A549 (cell line): ENCODE measurements at regions not wholly inside any gene's neighbourhood (a gene's known extent, or its start where the extent isn't known, plus 50 kb on each side); places are given as distances from the start of the nearest gene placed in this dataset.
A peak's percentile ranks its signal among the peaks of the same experiment; 100 is the strongest.

Experiments used
- ATAC-seq, 2 experiments: fragments of 200-7000 bp in 1 of 2; fragments of >200 bp in 1 of 2; cut with Nextera tagmentation in 1 of 2; cut with Tn5 transposase in 1 of 2; 3 replicates each; pipeline versions ENCODE4 v1.8.0 to v1.9.1; 2018 to 2020; ENCODE audit warnings: mild to moderate bottlenecking in 1 of 2, moderate library complexity in 1 of 2
- CTCF ChIA-PET: fragments of 300-600 bp; sonication (Branson Sonifier 250); formaldehyde crosslinking; extraction: SDS; loops from one replicate; lab custom pipeline; 2021; ENCODE audit warnings: antibody characterized with exemption, inconsistent platforms; lab: Yijun Ruan, JAX
- POLR2A ChIA-PET: fragments of 350-600 bp; formaldehyde crosslinking; extraction: SDS; loops from one replicate; lab custom pipeline; 2021; ENCODE audit warnings: antibody characterized with exemption, inconsistent platforms; lab: Yijun Ruan, JAX
- DNase-seq, 2 experiments: peaks; one replicate each; pipeline versions ENCODE4 v3.0.0 to v3.0.0-alpha.2; 2011 to 2016; ENCODE audit warnings: low read depth in 1 of 2, low spot score in 1 of 2
- FAIRE-seq: peaks from 2 replicates; lab custom pipeline; 2011; peaks lifted over from hg19 to GRCh38; lab: Jason Lieb, UNC
- H3K27ac ChIP-seq, 2 experiments: fragments of >200 bp; sonication (Bioruptor Twin); formaldehyde crosslinking; 3 replicates each; pipeline ENCODE4 v1.5.1; 2016 to 2017
- H3K4me1 ChIP-seq: fragments of >200 bp; sonication (Bioruptor Twin); formaldehyde crosslinking; 3 replicates; pipeline ENCODE4 v1.6.1; 2016
- H3K4me2 ChIP-seq: fragments of >200 bp; sonication (Bioruptor Twin); formaldehyde crosslinking; 3 replicates; pipeline ENCODE4 v1.6.1; 2016
- H3K4me3 ChIP-seq: fragments of >200 bp; sonication (Bioruptor Twin); formaldehyde crosslinking; 3 replicates; pipeline ENCODE4 v1.5.1; 2016
- H3K9me3 ChIP-seq: fragments of >200 bp; sonication (Bioruptor Twin); formaldehyde crosslinking; 3 replicates; pipeline ENCODE4 v1.6.1; 2016
- CBX2 ChIP-seq: fragments of 200-600 bp; sonication (generic); IDR thresholded peaks from 2 replicates; pipeline ENCODE4 v1.6.1; 2016; ENCODE audit warnings: low read depth, mild to moderate bottlenecking, borderline replicate concordance
- EHF ChIP-seq: fragments of 250-450 bp; sonication (Bioruptor Pico); IDR thresholded peaks from 2 replicates; pipeline ENCODE4 v1.5.0; 2020; ENCODE audit warnings: mild to moderate bottlenecking
- EHMT2 ChIP-seq: fragments of 200-600 bp; sonication (generic); IDR thresholded peaks from 2 replicates; pipeline ENCODE4 v1.6.1; 2016; ENCODE audit warnings: antibody characterized with exemption, low read depth, mild to moderate bottlenecking, moderate library complexity
- ELK1 ChIP-seq: fragments of 150-350 bp; IDR thresholded peaks from 2 replicates; pipeline ENCODE4 v1.6.1; 2014; ENCODE audit warnings: low read depth, mild to moderate bottlenecking, low read length
- FOSB ChIP-seq: fragments of 250-450 bp; sonication (Bioruptor Pico); IDR thresholded peaks from 2 replicates; pipeline ENCODE4 v1.5.0; 2020; ENCODE audit warnings: mild to moderate bottlenecking, moderate library complexity
- FOXS1 ChIP-seq: fragments of 250-450 bp; sonication (Bioruptor Pico); IDR thresholded peaks from 2 replicates; pipeline ENCODE4 v1.5.0; 2020; ENCODE audit warnings: mild to moderate bottlenecking, moderate library complexity
- GATA3 ChIP-seq: IDR thresholded peaks from 2 replicates; pipeline ENCODE4 v1.6.1; 2012; ENCODE audit warnings: borderline replicate concordance
- HMGXB4 ChIP-seq: fragments of 250-450 bp; sonication (Bioruptor Pico); IDR thresholded peaks from 2 replicates; pipeline ENCODE4 v1.5.0; 2021; ENCODE audit warnings: mild to moderate bottlenecking, moderate library complexity, borderline replicate concordance
- HOXA7 ChIP-seq: fragments of 250-450 bp; sonication (Bioruptor Pico); IDR thresholded peaks from 2 replicates; pipeline ENCODE4 v1.5.0; 2020; ENCODE audit warnings: mild to moderate bottlenecking, moderate library complexity
- HOXB13 ChIP-seq: fragments of 250-450 bp; sonication (Bioruptor Pico); IDR thresholded peaks from 2 replicates; pipeline ENCODE4 v1.5.0; 2020; ENCODE audit warnings: low read depth, mild to moderate bottlenecking, moderate library complexity
- HOXB5 ChIP-seq: fragments of 250-450 bp; sonication (Bioruptor Pico); IDR thresholded peaks from 2 replicates; pipeline ENCODE4 v1.5.0; 2020; ENCODE audit warnings: mild to moderate bottlenecking, moderate library complexity
- JUN ChIP-seq, 2 experiments: fragments of >200 bp; sonication (Bioruptor Twin); formaldehyde crosslinking; IDR thresholded peaks; 2 replicates in 1 of 2; 3 replicates in 1 of 2; pipeline ENCODE4 v1.6.1; 2016 to 2017
- KDM5A ChIP-seq: fragments of 200-600 bp; sonication (generic); IDR thresholded peaks from 2 replicates; pipeline ENCODE4 v1.6.1; 2016; ENCODE audit warnings: antibody characterized with exemption, mild to moderate bottlenecking
- MAFK ChIP-seq: fragments of 450-650 bp; IDR thresholded peaks from 2 replicates; pipeline ENCODE4 v1.6.1; 2014; ENCODE audit not compliant: partially characterized antibody
- MAZ ChIP-seq: fragments of 150-350 bp; IDR thresholded peaks from 2 replicates; pipeline ENCODE4 v1.6.1; 2014; ENCODE audit warnings: antibody characterized with exemption, low read depth, low read length, borderline replicate concordance
- MYC ChIP-seq: IDR thresholded peaks from 2 replicates; pipeline ENCODE4 v1.6.1; 2012; ENCODE audit warnings: mild to moderate bottlenecking, inconsistent platforms, low read length, improper control_type of control experiment, borderline replicate concordance
- NFE2L2 ChIP-seq: fragments of 150-350 bp; conservative IDR thresholded peaks from 2 replicates; pipeline ENCODE4 v1.6.1; 2014; ENCODE audit warnings: low read length
- NR3C1 ChIP-seq: fragments of >200 bp; sonication (Bioruptor Twin); formaldehyde crosslinking; IDR thresholded peaks from 3 replicates; pipeline ENCODE4 v1.6.1; 2017
- PHF8 ChIP-seq: fragments of 200-600 bp; sonication (generic); IDR thresholded peaks from 2 replicates; pipeline ENCODE4 v1.6.1; 2016; ENCODE audit warnings: low read depth, mild to moderate bottlenecking, antibody characterized with exemption, moderate library complexity, borderline replicate concordance
- RAD21 ChIP-seq, 2 experiments: fragments of >200 bp in 1 of 2; sonication (Bioruptor Twin) in 1 of 2; formaldehyde crosslinking in 1 of 2; IDR thresholded peaks in 1 of 2; conservative IDR thresholded peaks in 1 of 2; 2 replicates in 1 of 2; 3 replicates in 1 of 2; pipeline ENCODE4 v1.6.1; 2012 to 2018; ENCODE audit warnings: inconsistent platforms in 1 of 2
- RCOR1 ChIP-seq: fragments of 150-350 bp; IDR thresholded peaks from 2 replicates; pipeline ENCODE4 v1.6.1; 2014; ENCODE audit warnings: antibody characterized with exemption, low read length, low read depth
- REST ChIP-seq: fragments of 200-600 bp; sonication (generic); IDR thresholded peaks from 2 replicates; pipeline ENCODE4 v1.6.1; 2016; ENCODE audit warnings: antibody characterized with exemption, mild to moderate bottlenecking, moderate library complexity
- RFX5 ChIP-seq: fragments of 450-650 bp; IDR thresholded peaks from 2 replicates; pipeline ENCODE4 v1.7.1; 2014; ENCODE audit warnings: antibody characterized with exemption, mild to moderate bottlenecking, moderate library complexity
- SMC3 ChIP-seq: fragments of >200 bp; sonication (Bioruptor Twin); formaldehyde crosslinking; IDR thresholded peaks from 3 replicates; pipeline ENCODE4 v1.6.1; 2018; ENCODE audit warnings: inconsistent platforms
- SREBF2 ChIP-seq: fragments of 450-650 bp; IDR thresholded peaks from 2 replicates; pipeline ENCODE4 v1.6.1; 2014; ENCODE audit warnings: mild to moderate bottlenecking, moderate library complexity
- TFCP2L1 ChIP-seq: fragments of 250-450 bp; sonication (Bioruptor Pico); IDR thresholded peaks from 2 replicates; pipeline ENCODE4 v1.5.0; 2021; ENCODE audit warnings: mild to moderate bottlenecking
- TP53 ChIP-seq: fragments of 250-450 bp; sonication (Bioruptor Pico); IDR thresholded peaks from 2 replicates; pipeline ENCODE4 v1.5.0; 2021; ENCODE audit warnings: mild to moderate bottlenecking, moderate library complexity
- ZNF302 ChIP-seq: fragments of 250-450 bp; sonication (Bioruptor Pico); IDR thresholded peaks from 2 replicates; pipeline ENCODE4 v1.9.0; 2021; ENCODE audit warnings: inconsistent platforms, mild to moderate bottlenecking, moderate library complexity
- ZSCAN20 ChIP-seq: fragments of 250-450 bp; sonication (Bioruptor Pico); IDR thresholded peaks from 2 replicates; pipeline ENCODE4 v1.8.0; 2022; ENCODE audit warnings: mild to moderate bottlenecking, moderate library complexity
- WGBS: methylation state at CpG from one replicate; pipeline ENCODE4 v1.1.6; 2017; ENCODE audit errors: missing lambda C conversion rate; 5-methylcytosine and 5-hydroxymethylcytosine counted together

GRCh38 chr5:1942630-1943029, 59.9 kb upstream of the IRX4 start:
- FAIRE-seq (no peak), DNase-seq (no peak), ATAC-seq (no peak)
- 58% methylated on average over 5 of the region's 5 CpGs for WGBS
- Histone ChIP-seq H3K9me3 (no peaks in the 10 kb centered on the region), H3K4me1 (no peaks in the 10 kb centered on the region), H3K27ac (no peak overlapping the region), H3K4me2 (no peak overlapping the region), H3K4me3 (no peak overlapping the region)
- peak; percentile 30 for TF ChIP-seq MAFK
- no peak for TF ChIP-seq KDM5A
- POLR2A ChIA-PET, result no interaction called here
- CTCF ChIA-PET, result no interaction called here

- no peak for TF ChIP-seq HOXB5 (CRISPR knock-in tag)
- TF ChIP-seq EHF, result no peak
- TF ChIP-seq RCOR1, result no peak
- no peak for TF ChIP-seq FOSB (CRISPR knock-in tag)
- TF ChIP-seq MYC, result no peak
- TF ChIP-seq PHF8, result no peak
- no peak for TF ChIP-seq SMC3
- TF ChIP-seq RFX5, result no peak
- TF ChIP-seq SREBF2, result no peak
- no peak for TF ChIP-seq NFE2L2
- TF ChIP-seq HOXA7 (CRISPR knock-in tag), result no peak
- no peak for TF ChIP-seq HOXB13 (CRISPR knock-in tag)
- no peak for TF ChIP-seq ELK1
- TF ChIP-seq RAD21 (conservative IDR thresholded peaks at IDR 0.05 in 1 of 2, IDR thresholded peaks at IDR 0.05 in 1 of 2), result no peak
- no peak for TF ChIP-seq CBX2
- TF ChIP-seq TP53 (CRISPR knock-in tag), result no peak
- TF ChIP-seq EHMT2, result no peak
- POLR2A ChIA-PET, result no interaction called here
- no peak for DNase-seq
- no peak for FAIRE-seq
- CTCF ChIA-PET, result no interaction called here
- ATAC-seq, result no peak
- Histone ChIP-seq H3K4me1 (no peaks in the 10 kb centered on the region), H3K27ac (no peak overlapping the region), H3K4me2 (no peak overlapping the region), H3K9me3 (no peaks in the 10 kb centered on the region), H3K4me3 (no peak overlapping the region)
- 83% methylated on average over 1 of the region's 1 CpG for WGBS
Measured at GRCh38 chr5:1942158-1942557, 59.4 kb upstream of the IRX4 start.

GRCh38 chr5:1939256-1939655, 56.5 kb upstream of the IRX4 start:
- FAIRE-seq (no peak), ATAC-seq (no peak), DNase-seq (no peak)
- POLR2A ChIA-PET, result no interaction called here
- Histone ChIP-seq H3K9me3 (no peaks in the 10 kb centered on the region), H3K4me1 (no peaks in the 10 kb centered on the region), H3K4me3 (no peak overlapping the region), H3K27ac (no peak overlapping the region), H3K4me2 (no peak overlapping the region)
- CTCF ChIA-PET, result interaction anchor here (0.6 kb wide), 1 partner anchor 34 kb away, joined by 3 read pairs; no protein-coding TSS in a partner anchor
- 0% methylated on average over 3 of the region's 6 CpGs for WGBS
- TF ChIP-seq TFCP2L1 (CRISPR knock-in tag) (no peak), PHF8 (no peak), MAZ (no peak), REST (no peak), GATA3 (no peak), ZSCAN20 (CRISPR knock-in tag) (no peak), ZNF302 (no peak), FOXS1 (CRISPR knock-in tag) (no peak), NR3C1 (no peak), RAD21 (conservative IDR thresholded peaks at IDR 0.05 in 1 of 2, IDR thresholded peaks at IDR 0.05 in 1 of 2) (no peak), HMGXB4 (CRISPR knock-in tag) (no peak), JUN (IDR thresholded peaks at IDR 0.05) (no peak)
